BJ (cell line): ENCODE measurements at regions not wholly inside any gene's neighbourhood (a gene's known extent, or its start where the extent isn't known, plus 50 kb on each side); places are given as distances from the start of the nearest gene placed in this dataset.
"Not testable (repeated sequence)": the region's sequence is repeated elsewhere in the genome, so short reads cannot be mapped to it uniquely, and the experiment has no call there.

Source experiments
- CTCF ChIA-PET: fragments of 350-600 bp; formaldehyde crosslinking; extraction: SDS; loops from one replicate; lab custom pipeline; 2021; ENCODE audit warnings: antibody characterized with exemption, inconsistent platforms; lab: Yijun Ruan, JAX
- POLR2A ChIA-PET: fragments of 300-600 bp; sonication (Branson Sonifier 250); formaldehyde crosslinking; extraction: SDS; loops from one replicate; lab custom pipeline; 2021; ENCODE audit warnings: antibody characterized with exemption; lab: Charles Lee
- DNase-seq: peaks from one replicate; pipeline ENCODE4 v3.0.0-alpha.2; 2011; ENCODE audit warnings: low read depth
- H3K27me3 ChIP-seq: 2 replicates; pipeline ENCODE4 v1.6.0; 2011; ENCODE audit warnings: low read length; ENCODE audit not compliant: control insufficient read depth, insufficient read depth
- H3K36me3 ChIP-seq: 2 replicates; pipeline ENCODE4 v1.5.1; 2011; ENCODE audit warnings: low read length; ENCODE audit not compliant: control insufficient read depth, insufficient read depth
- H3K4me3 ChIP-seq: 2 replicates; pipeline ENCODE4 v1.5.1; 2011; ENCODE audit warnings: low read depth, mild to moderate bottlenecking, control low read depth, low read length
- TF ChIP-seq, protein P1 (sequence below): IDR thresholded peaks from 2 replicates; pipeline ENCODE4 v1.5.1; 2011; ENCODE audit warnings: low read depth, mild to moderate bottlenecking, control low read depth, inconsistent platforms, low read length, moderate library complexity; ENCODE audit not compliant: insufficient read depth

DNA sequence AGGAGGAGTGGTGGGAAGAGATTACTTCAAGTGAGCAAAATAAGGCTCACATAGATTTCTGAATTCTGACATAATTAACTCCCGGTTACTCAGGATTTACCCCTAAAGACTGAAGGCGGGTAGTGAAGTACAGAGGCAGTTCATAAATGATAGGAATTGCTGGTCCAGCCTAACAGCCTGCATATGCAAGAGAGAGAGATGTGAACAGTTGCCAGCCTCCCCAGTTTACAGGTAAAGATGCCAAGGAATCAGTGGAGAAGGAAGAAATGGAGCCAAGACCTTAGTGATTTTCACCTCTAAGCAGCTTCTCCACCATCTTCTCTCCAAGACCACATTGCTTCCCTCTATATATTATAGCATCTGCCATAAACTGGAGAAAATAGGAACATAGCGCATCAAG lies 91.8 kb upstream of the THUMPD2 start:
- H3K27me3 ChIP-seq, result no peaks in the 10 kb centered on the region
- TF ChIP-seq, protein P1, sequence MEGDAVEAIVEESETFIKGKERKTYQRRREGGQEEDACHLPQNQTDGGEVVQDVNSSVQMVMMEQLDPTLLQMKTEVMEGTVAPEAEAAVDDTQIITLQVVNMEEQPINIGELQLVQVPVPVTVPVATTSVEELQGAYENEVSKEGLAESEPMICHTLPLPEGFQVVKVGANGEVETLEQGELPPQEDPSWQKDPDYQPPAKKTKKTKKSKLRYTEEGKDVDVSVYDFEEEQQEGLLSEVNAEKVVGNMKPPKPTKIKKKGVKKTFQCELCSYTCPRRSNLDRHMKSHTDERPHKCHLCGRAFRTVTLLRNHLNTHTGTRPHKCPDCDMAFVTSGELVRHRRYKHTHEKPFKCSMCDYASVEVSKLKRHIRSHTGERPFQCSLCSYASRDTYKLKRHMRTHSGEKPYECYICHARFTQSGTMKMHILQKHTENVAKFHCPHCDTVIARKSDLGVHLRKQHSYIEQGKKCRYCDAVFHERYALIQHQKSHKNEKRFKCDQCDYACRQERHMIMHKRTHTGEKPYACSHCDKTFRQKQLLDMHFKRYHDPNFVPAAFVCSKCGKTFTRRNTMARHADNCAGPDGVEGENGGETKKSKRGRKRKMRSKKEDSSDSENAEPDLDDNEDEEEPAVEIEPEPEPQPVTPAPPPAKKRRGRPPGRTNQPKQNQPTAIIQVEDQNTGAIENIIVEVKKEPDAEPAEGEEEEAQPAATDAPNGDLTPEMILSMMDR, result no peak
- no peaks in the 10 kb centered on the region for H3K36me3 ChIP-seq
- POLR2A ChIA-PET, result interaction anchor here (0.6 kb wide), 1 partner anchor 135 kb away, joined by 3 read pairs; no protein-coding TSS in a partner anchor
- DNase-seq, result no peak
- CTCF ChIA-PET, result no interaction called here
- no peak overlapping the region for H3K4me3 ChIP-seq

DNA sequence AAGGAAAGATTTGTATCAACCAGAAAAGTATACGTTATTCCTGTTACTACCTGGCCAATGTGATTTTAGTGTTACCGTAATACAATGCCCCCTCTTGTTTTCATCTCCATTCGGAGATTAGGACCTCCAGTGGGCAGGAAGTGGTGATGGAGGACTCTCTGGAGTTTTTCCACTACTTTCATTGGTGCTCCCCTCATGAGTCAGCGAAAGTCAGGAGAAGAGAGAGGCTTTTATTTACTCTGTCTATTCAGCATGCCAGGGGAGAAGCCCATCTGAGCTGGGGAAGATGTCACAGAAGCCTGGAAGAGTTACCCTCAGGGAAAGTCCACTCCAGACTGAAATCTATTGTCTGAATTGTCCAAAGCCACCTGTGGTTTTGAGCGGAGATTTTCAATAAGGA lies 88.2 kb upstream of the THUMPD2 start:
- H3K4me3 ChIP-seq, result no peak overlapping the region
- no peaks in the 10 kb centered on the region for H3K36me3 ChIP-seq
- POLR2A ChIA-PET, result no interaction called here
- CTCF ChIA-PET, result interaction anchor here (0.6 to 0.9 kb wide), 2 partner anchors 12 to 537 kb away, joined by 3 read pairs; no protein-coding TSS in a partner anchor
- DNase-seq, result no peak
- TF ChIP-seq, protein P1, result no peak
- H3K27me3 ChIP-seq, result no peaks in the 10 kb centered on the region

DNA sequence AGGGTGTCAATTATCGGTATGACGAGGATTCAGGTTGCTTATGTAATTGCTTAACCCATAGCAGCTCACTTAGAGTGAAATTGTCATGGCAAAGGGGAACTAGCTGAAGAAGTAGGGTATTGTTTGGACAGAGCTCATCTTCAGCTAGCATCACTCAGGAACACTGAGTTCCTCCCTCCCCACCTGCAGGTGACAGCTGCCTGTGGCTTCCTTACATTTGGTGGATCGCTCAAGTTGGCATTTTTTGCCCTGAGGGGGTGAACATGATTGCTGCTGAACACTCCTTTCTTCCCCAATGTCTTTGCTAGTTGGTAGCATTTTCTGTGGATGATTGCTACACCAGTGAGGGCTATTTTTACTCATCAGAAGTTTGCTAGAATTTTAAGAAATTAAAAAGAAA lies 86.7 kb upstream of the THUMPD2 start:
- DNase-seq, result no peak
- H3K27me3 ChIP-seq, result no peaks in the 10 kb centered on the region
- H3K4me3 ChIP-seq, result no peak overlapping the region
- POLR2A ChIA-PET, result no interaction called here
- CTCF ChIA-PET, result interaction anchor here (1.1 kb wide), 1 partner anchor 28 kb away, joined by 3 read pairs; no protein-coding TSS in a partner anchor
- H3K36me3 ChIP-seq, result no peaks in the 10 kb centered on the region
- TF ChIP-seq, protein P1, result no peak

DNA sequence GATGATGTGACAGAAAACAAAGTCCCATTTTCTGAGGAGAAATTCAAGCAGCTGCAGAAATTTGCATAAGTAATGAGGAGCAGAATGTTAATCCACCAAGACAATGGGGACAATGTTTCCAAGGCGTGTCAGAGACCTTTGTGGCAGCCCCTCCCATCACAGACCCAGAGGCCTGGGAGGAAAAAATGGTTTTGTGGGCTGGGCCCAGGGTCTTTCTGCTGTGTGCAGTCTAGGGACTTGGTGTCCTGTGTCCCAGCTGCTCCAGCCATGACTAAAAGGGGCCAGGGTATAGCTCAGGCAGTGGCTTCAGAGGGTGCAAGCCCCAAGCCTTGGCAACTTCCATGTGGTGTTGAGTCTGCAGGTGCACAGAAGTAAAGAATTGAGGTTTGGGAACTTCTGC lies 84.6 kb upstream of the THUMPD2 start:
- H3K36me3 ChIP-seq, DNase-seq, CTCF ChIA-PET, H3K27me3 ChIP-seq, POLR2A ChIA-PET, H3K4me3 ChIP-seq: not testable (repeated sequence)

DNA sequence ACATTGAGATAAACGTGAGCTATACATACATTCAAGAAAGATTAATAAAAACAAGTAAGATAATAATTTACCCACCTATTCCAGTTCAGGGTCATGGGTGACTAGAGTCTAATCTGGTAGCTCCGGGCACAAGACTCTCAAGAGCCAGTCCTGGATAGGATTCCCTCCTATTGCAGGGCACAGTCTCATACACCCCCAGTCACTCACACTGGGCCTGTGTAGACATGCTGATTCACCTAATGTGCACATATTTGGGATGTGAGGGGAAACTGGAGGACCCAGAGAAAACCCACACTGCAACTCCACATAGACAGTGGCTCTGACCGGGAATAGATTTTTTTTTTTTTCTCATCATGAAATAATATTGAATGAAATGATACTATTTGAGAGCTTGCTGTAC lies 81.5 kb upstream of the THUMPD2 start:
- TF ChIP-seq, protein P1, result no peak
- POLR2A ChIA-PET, result no interaction called here
- no peaks in the 10 kb centered on the region for H3K36me3 ChIP-seq
- H3K4me3 ChIP-seq, result no peak overlapping the region
- no peak for DNase-seq
- H3K27me3 ChIP-seq, result no peaks in the 10 kb centered on the region
- CTCF ChIA-PET, result no interaction called here

DNA sequence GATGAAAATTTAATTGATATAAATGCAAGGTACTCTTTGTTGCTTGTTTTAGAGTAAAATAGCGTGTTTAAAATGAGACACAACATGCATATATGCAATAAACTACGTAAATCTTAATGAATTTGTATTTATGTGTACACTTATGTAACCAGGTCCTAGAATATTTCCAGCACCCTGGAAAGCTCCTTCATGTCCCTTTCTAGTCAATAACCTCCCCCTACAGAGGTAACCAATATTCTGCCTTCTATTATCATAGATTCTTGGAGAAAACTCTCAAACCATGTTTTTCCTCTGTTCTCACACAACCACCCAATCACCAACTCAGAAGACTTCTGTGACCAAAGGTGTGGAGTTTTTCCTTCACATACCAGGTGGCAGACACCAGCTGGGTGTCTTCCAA lies 79.6 kb upstream of the THUMPD2 start:
- Histone ChIP-seq H3K27me3 (no peaks in the 10 kb centered on the region), H3K4me3 (no peak overlapping the region), H3K36me3 (no peaks in the 10 kb centered on the region)
- TF ChIP-seq, protein P1, result no peak
- no peak for DNase-seq
- POLR2A ChIA-PET, result no interaction called here
- CTCF ChIA-PET, result no interaction called here
